K562 (cell line): ENCODE measurements at regions not wholly inside any gene's neighbourhood (a gene's known extent, or its start where the extent isn't known, plus 50 kb on each side); places are given as distances from the start of the nearest gene placed in this dataset.

Experiments used
- ATAC-seq: fragments of 200-7000 bp; cut with Tn5 transposase; 3 replicates; pipeline ENCODE4 v1.9.1; 2020; ENCODE audit warnings: moderate library complexity
- BruUV-seq: library from RNA; stranded (reverse); fragments of 400-500 nt; replicated peaks from 2 replicates; lab custom pipeline; 2021; lab: Mats Ljungman, UMichigan
- CTCF ChIA-PET: fragments of 300-600 bp; formaldehyde crosslinking; extraction: SDS; loops from one replicate; lab custom pipeline; 2021; ENCODE audit warnings: low intra/inter-chr PET ratio; lab: Yijun Ruan, JAX
- POLR2A ChIA-PET: fragments of 300-600, 350-650 bp; sonication (Branson Sonifier 250); formaldehyde crosslinking; extraction: SDS; loops from one replicate; lab custom pipeline; 2021; ENCODE audit warnings: antibody characterized with exemption, inconsistent platforms; lab: Yijun Ruan, JAX
- DNase-seq, 4 experiments: peaks; one replicate each; pipeline versions ENCODE4 v3.0.0 to v3.0.0-alpha.2; 2011 to 2018; ENCODE audit warnings: low spot score in 3 of 4, mixed read lengths in 3 of 4; ENCODE audit errors: extremely low read depth in 1 of 4
- FAIRE-seq: peaks from 2 replicates; lab custom pipeline; 2011; peaks lifted over from hg19 to GRCh38; lab: Jason Lieb, UNC
- H2AFZ ChIP-seq: 2 replicates; pipeline ENCODE4 v1.6.0; 2011; ENCODE audit warnings: low read depth, low read length, control low read depth, inconsistent platforms
- H3K27ac ChIP-seq: fragments of 200-600 bp; 3 replicates; pipeline ENCODE4 v1.8.0; 2011; ENCODE audit warnings: low read depth, mild to moderate bottlenecking, control low read depth, inconsistent platforms, low read length, moderate library complexity, mixed read lengths; ENCODE audit errors: extremely low read depth
- H3K27me3 ChIP-seq, 2 experiments: fragments of 300-600 bp in 1 of 2; 2 replicates in 1 of 2; 3 replicates in 1 of 2; pipeline versions ENCODE4 v1.6.0 to v1.8.0; 2011; ENCODE audit warnings: inconsistent platforms in 2 of 2, low read length in 2 of 2, mild to moderate bottlenecking in 1 of 2, mixed read lengths in 1 of 2, moderate library complexity in 1 of 2; ENCODE audit not compliant: control insufficient read depth in 2 of 2, insufficient read depth in 2 of 2
- H3K36me3 ChIP-seq: fragments of 300-600 bp; 3 replicates; pipeline ENCODE4 v1.8.0; 2011; ENCODE audit warnings: mild to moderate bottlenecking, low read length, inconsistent platforms; ENCODE audit not compliant: control insufficient read depth, insufficient read depth
- H3K4me1 ChIP-seq, 2 experiments: fragments of 200-600 bp in 1 of 2; replicated peaks in 1 of 2; 2 replicates in 1 of 2; 3 replicates in 1 of 2; pipeline versions ENCODE4 v1.5.1 to v1.8.0; 2011; ENCODE audit warnings: inconsistent platforms in 2 of 2, low read length in 2 of 2, mild to moderate bottlenecking in 1 of 2, mixed read lengths in 1 of 2, moderate library complexity in 1 of 2; ENCODE audit not compliant: control insufficient read depth in 2 of 2, insufficient read depth in 2 of 2
- H3K4me2 ChIP-seq: 2 replicates; pipeline ENCODE4 v1.6.1; 2011; ENCODE audit warnings: low read length, control low read depth, inconsistent platforms, mixed read lengths; ENCODE audit not compliant: insufficient read depth
- H3K4me3 ChIP-seq: fragments of 200-600 bp; sonication (generic), shearing (Covaris generic); 2 replicates; pipeline ENCODE4 v1.5.1; 2016; ENCODE audit warnings: control low read depth, inconsistent platforms
- H3K79me2 ChIP-seq: fragments of 200-600 bp; 3 replicates; pipeline ENCODE4 v1.8.0; 2011; ENCODE audit warnings: low read length, inconsistent platforms; ENCODE audit not compliant: control insufficient read depth, insufficient read depth
- H3K9ac ChIP-seq, 2 experiments: 2 replicates each; pipeline versions ENCODE4 v1.6.0 to v1.6.1; 2011; ENCODE audit warnings: low read depth in 2 of 2, low read length in 2 of 2, control low read depth in 1 of 2, inconsistent platforms in 1 of 2, mild to moderate bottlenecking in 1 of 2, mixed read lengths in 1 of 2; ENCODE audit not compliant: insufficient read depth in 1 of 2
- H3K9me1 ChIP-seq: one replicate; pipeline ENCODE4 v1.6.0; 2011; ENCODE audit warnings: inconsistent platforms, mild to moderate bottlenecking, low read length, moderate library complexity; ENCODE audit not compliant: control insufficient read depth, insufficient read depth
- H3K9me3 ChIP-seq: replicated peaks from 2 replicates; pipeline ENCODE4 v1.5.1; 2011; ENCODE audit warnings: low read depth, low read length, inconsistent platforms; ENCODE audit not compliant: control insufficient read depth, insufficient read depth
- H4K20me1 ChIP-seq: replicated peaks from 2 replicates; pipeline ENCODE4 v1.6.1; 2011; ENCODE audit warnings: low read length, inconsistent platforms, mixed read lengths; ENCODE audit not compliant: control insufficient read depth, insufficient read depth
- CBX3 ChIP-seq, 2 experiments: IDR thresholded peaks; 1 replicate in 1 of 2; 2 replicates in 1 of 2; pipeline ENCODE4 v1.6.1; 2012; ENCODE audit warnings: inconsistent platforms in 2 of 2, low read length in 2 of 2, borderline replicate concordance in 1 of 2, control low read depth in 1 of 2
- CC2D1A ChIP-seq: fragments of 450-650 bp; IDR thresholded peaks from 2 replicates; pipeline ENCODE4 v1.6.1; 2017; ENCODE audit warnings: mild to moderate bottlenecking
- CEBPG ChIP-seq, 3 experiments: fragments of 200-800 bp in 1 of 3; sonication (Bioruptor generic) in 1 of 3; sonication (generic) in 1 of 3; formaldehyde crosslinking in 1 of 3; IDR thresholded peaks in 2 of 3; conservative IDR thresholded peaks in 1 of 3; 2 replicates each; pipeline versions ENCODE4 v1.6.1 to v1.8.0; 2016 to 2022; ENCODE audit warnings: missing compliant biosample characterization in 2 of 3, missing genetic modification characterization in 2 of 3, mild to moderate bottlenecking in 1 of 3, missing genetic modification reagents in 1 of 3
- CUX1 ChIP-seq: fragments of 200-800 bp; sonication (Bioruptor generic); IDR thresholded peaks from 2 replicates; pipeline ENCODE4 v1.6.1; 2016; ENCODE audit warnings: missing genetic modification characterization, missing compliant biosample characterization
- FOXP4 ChIP-seq: sonication (generic); formaldehyde crosslinking; IDR thresholded peaks from 2 replicates; pipeline ENCODE4 v1.8.0; 2022; ENCODE audit warnings: mild to moderate bottlenecking, missing genetic modification reagents, borderline replicate concordance
- KDM5B ChIP-seq: fragments of 200-600 bp; sonication (generic); IDR thresholded peaks from 2 replicates; pipeline ENCODE4 v1.6.1; 2012; ENCODE audit warnings: low read depth, mild to moderate bottlenecking, moderate library complexity, low read length, control low read depth, inconsistent platforms; ENCODE audit not compliant: insufficient replicate concordance
- MAZ ChIP-seq, 2 experiments: fragments of 450-650 bp in 1 of 2; sonication (generic) in 1 of 2; formaldehyde crosslinking; IDR thresholded peaks in 1 of 2; conservative IDR thresholded peaks in 1 of 2; 2 replicates each; pipeline versions ENCODE4 v1.4.0 to v1.5.0; 2020; ENCODE audit warnings: mild to moderate bottlenecking in 1 of 2, missing genetic modification reagents in 1 of 2
- WGBS: fragments of 100-300 bp; shearing (Covaris generic); methylation state at CpG from one replicate; pipeline ENCODE4 v1.1.6; 2016; ENCODE audit warnings: low coverage, mixed read lengths; ENCODE audit not compliant: insufficient coverage; ENCODE audit errors: missing lambda C conversion rate; 5-methylcytosine and 5-hydroxymethylcytosine counted together
- in situ Hi-C: fragments of 300-500 bp; cut with MboI; formaldehyde crosslinking; loops from 4 replicates; pipeline ENCODE4 v1.15.0; 2018; ENCODE audit warnings: inconsistent platforms, mixed read lengths
- intact Hi-C: fragments of 100-400 bp; cut with micrococcal nuclease; formaldehyde crosslinking; loops from 2 replicates; pipeline ENCODE4 v1.14.2; 2022

- Histone ChIP-seq H3K79me2 (no peaks in the 10 kb centered on the region), H3K27ac (no peak overlapping the region), H3K4me3 (no peak overlapping the region), H3K9me3 (peaks cover 2% of the 10 kb centered on the region; the same call in 1 of the 2 replicates), H3K9me1 (no peaks in the 10 kb centered on the region), H3K27me3 (no peaks in the 10 kb centered on the region), H3K4me2 (no peak overlapping the region), H3K36me3 (no peaks in the 10 kb centered on the region), H4K20me1 (no peaks in the 10 kb centered on the region), H2AFZ (no peak overlapping the region), H3K4me1 (no peaks in the 10 kb centered on the region), H3K9ac (no peak overlapping the region)
- DNase-seq, result no peak
- ChIA-PET CTCF (no interaction called here), POLR2A (no interaction called here)
- WGBS, result 0% methylated on average over 3 of the region's 4 CpGs
- no TSS peak for BruUV-seq
- TF ChIP-seq KDM5B, result no peak
- TF ChIP-seq MAZ (CRISPR knock-in tag; conservative IDR thresholded peaks at IDR 0.05 in 1 of 2, IDR thresholded peaks at IDR 0.05 in 1 of 2), result no peak
- no peak for FAIRE-seq
- ATAC-seq, result no peak
- in situ Hi-C loops (no loop called here), intact Hi-C loops (no loop called here)
Measured at GRCh38 chr5:20601678-20602100, 613.7 kb upstream of the CDH18 start.

- H3K9me1 ChIP-seq, result no peaks in the 10 kb centered on the region
- H3K27ac ChIP-seq, result no peak overlapping the region
- DNase-seq, result no peak
- H3K27me3 ChIP-seq, result no peaks in the 10 kb centered on the region
- BruUV-seq, result no TSS peak
- H3K4me3 ChIP-seq, result no peak overlapping the region
- ChIA-PET CTCF (no interaction called here), POLR2A (no interaction called here)
- in situ Hi-C loops, result no loop called here
- H4K20me1 ChIP-seq, result no peaks in the 10 kb centered on the region
- H3K4me1 ChIP-seq, result no peaks in the 10 kb centered on the region
- no peak overlapping the region for H3K9ac ChIP-seq
- no peak overlapping the region for H2AFZ ChIP-seq
- H3K36me3 ChIP-seq, result no peaks in the 10 kb centered on the region
- ATAC-seq, result no peak
- 0% methylated on average over 2 of the region's 2 CpGs for WGBS
- H3K79me2 ChIP-seq, result no peaks in the 10 kb centered on the region
- intact Hi-C loops, result no loop called here
- FAIRE-seq, result no peak
- H3K4me2 ChIP-seq, result no peak overlapping the region
- H3K9me3 ChIP-seq, result 0 out of 2 replicates have a peak, but pooled peaks cover 2% of the 10 kb centered on the region
- no peak for TF ChIP-seq CEBPG (CRISPR knock-in tag; IDR thresholded peaks at IDR 0.05)
- no peak for TF ChIP-seq CEBPG (tag; conservative IDR thresholded peaks at IDR 0.05 in 1 of 2, IDR thresholded peaks at IDR 0.05 in 1 of 2)
- no peak for TF ChIP-seq FOXP4
- TF ChIP-seq CC2D1A, result no peak
- no peak for TF ChIP-seq CBX3 (IDR thresholded peaks at IDR 0.05; ENCODE audit: borderline replicate concordance in 1 of 2, low read length in 2 of 2)
- TF ChIP-seq CUX1 (CRISPR knock-in tag), result no peak
Measured at GRCh38 chr5:20590356-20590755, 602.4 kb upstream of the CDH18 start.
